ENCODE measurements at regions not wholly inside any gene's neighbourhood (a gene's known extent, or its start where the extent isn't known, plus 50 kb on each side); places are given as distances from the start of the nearest gene placed in this dataset.

- POLR2A ChIA-PET, result interaction anchor here (0.8 kb wide), 1 partner anchor 50 kb away, joined by 4 read pairs; no protein-coding TSS in a partner anchor
- Histone ChIP-seq H3K4me3 (ENCODE audit: low read depth, low read length) (no peak overlapping the region), H3K9me3 (ENCODE audit: control insufficient read depth, insufficient read depth, low read depth, low read length) (no peaks in the 10 kb centered on the region), H3K27ac (ENCODE audit: extremely low read depth, low read depth, low read length) (no peak overlapping the region), H3K4me1 (ENCODE audit: control insufficient read depth, insufficient read depth, low read length) (peaks cover 3% of the 10 kb centered on the region; the same call in 1 of the 2 replicates), H3K36me3 (ENCODE audit: control insufficient read depth in 2 of 2, insufficient read depth in 1 of 2, low read length in 2 of 2) (no peaks in the 10 kb centered on the region)
- TF ChIP-seq ZNF133 (tag by site-specific recombination; IDR thresholded peaks at IDR 0.05) (no peak), GLIS2 (tag by site-specific recombination; IDR thresholded peaks at IDR 0.05) (no peak), GFI1B (tag by site-specific recombination; IDR thresholded peaks at IDR 0.05) (no peak), ZNF214 (tag by site-specific recombination; IDR thresholded peaks at IDR 0.05; ENCODE audit: borderline replicate concordance) (no peak), PRDM1 (tag by site-specific recombination; IDR thresholded peaks at IDR 0.05) (no peak)
- CTCF ChIA-PET, result interaction anchor here (0.7 kb wide), 1 partner anchor 74 kb away, joined by 3 read pairs; no protein-coding TSS in a partner anchor
Observed at GRCh38 chr2:16103614-16104314, 163.4 kb downstream of the MYCN start.

- Histone ChIP-seq H3K36me3 (ENCODE audit: control insufficient read depth in 2 of 2, insufficient read depth in 1 of 2, low read length in 2 of 2) (no peaks in the 10 kb centered on the region), H3K4me3 (ENCODE audit: low read depth, low read length) (no peak overlapping the region), H3K9me3 (ENCODE audit: control insufficient read depth, insufficient read depth, low read depth, low read length) (no peaks in the 10 kb centered on the region), H3K4me1 (ENCODE audit: control insufficient read depth, insufficient read depth, low read length) (peaks cover 3% of the 10 kb centered on the region; the same call in 1 of the 2 replicates), H3K27ac (ENCODE audit: extremely low read depth, low read depth, low read length) (no peak overlapping the region)
- TF ChIP-seq ZFP37 (tag by site-specific recombination; IDR thresholded peaks at IDR 0.05), result no peak
- TF ChIP-seq, protein P1, sequence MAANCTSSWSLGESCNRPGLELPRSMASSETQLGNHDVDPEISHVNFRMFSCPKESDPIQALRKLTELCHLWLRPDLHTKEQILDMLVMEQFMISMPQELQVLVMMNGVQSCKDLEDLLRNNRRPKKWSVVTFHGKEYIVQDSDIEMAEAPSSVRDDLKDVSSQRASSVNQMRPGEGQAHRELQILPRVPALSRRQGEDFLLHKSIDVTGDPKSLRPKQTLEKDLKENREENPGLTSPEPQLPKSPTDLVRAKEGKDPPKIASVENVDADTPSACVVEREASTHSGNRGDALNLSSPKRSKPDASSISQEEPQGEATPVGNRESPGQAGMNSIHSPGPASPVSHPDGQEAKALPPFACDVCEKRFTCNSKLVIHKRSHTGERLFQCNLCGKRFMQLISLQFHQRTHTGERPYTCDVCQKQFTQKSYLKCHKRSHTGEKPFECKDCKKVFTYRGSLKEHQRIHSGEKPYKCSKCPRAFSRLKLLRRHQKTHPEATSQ (tag by site-specific recombination; IDR thresholded peaks at IDR 0.05), result no peak
- TF ChIP-seq ZNF544 (tag by site-specific recombination; IDR thresholded peaks at IDR 0.05), result no peak
- TF ChIP-seq, protein P2, sequence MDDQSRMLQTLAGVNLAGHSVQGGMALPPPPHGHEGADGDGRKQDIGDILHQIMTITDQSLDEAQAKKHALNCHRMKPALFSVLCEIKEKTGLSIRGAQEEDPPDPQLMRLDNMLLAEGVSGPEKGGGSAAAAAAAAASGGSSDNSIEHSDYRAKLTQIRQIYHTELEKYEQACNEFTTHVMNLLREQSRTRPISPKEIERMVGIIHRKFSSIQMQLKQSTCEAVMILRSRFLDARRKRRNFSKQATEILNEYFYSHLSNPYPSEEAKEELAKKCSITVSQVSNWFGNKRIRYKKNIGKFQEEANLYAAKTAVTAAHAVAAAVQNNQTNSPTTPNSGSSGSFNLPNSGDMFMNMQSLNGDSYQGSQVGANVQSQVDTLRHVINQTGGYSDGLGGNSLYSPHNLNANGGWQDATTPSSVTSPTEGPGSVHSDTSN (CRISPR knock-in tag; IDR thresholded peaks at IDR 0.05), result no peak
- TF ChIP-seq, protein P3, sequence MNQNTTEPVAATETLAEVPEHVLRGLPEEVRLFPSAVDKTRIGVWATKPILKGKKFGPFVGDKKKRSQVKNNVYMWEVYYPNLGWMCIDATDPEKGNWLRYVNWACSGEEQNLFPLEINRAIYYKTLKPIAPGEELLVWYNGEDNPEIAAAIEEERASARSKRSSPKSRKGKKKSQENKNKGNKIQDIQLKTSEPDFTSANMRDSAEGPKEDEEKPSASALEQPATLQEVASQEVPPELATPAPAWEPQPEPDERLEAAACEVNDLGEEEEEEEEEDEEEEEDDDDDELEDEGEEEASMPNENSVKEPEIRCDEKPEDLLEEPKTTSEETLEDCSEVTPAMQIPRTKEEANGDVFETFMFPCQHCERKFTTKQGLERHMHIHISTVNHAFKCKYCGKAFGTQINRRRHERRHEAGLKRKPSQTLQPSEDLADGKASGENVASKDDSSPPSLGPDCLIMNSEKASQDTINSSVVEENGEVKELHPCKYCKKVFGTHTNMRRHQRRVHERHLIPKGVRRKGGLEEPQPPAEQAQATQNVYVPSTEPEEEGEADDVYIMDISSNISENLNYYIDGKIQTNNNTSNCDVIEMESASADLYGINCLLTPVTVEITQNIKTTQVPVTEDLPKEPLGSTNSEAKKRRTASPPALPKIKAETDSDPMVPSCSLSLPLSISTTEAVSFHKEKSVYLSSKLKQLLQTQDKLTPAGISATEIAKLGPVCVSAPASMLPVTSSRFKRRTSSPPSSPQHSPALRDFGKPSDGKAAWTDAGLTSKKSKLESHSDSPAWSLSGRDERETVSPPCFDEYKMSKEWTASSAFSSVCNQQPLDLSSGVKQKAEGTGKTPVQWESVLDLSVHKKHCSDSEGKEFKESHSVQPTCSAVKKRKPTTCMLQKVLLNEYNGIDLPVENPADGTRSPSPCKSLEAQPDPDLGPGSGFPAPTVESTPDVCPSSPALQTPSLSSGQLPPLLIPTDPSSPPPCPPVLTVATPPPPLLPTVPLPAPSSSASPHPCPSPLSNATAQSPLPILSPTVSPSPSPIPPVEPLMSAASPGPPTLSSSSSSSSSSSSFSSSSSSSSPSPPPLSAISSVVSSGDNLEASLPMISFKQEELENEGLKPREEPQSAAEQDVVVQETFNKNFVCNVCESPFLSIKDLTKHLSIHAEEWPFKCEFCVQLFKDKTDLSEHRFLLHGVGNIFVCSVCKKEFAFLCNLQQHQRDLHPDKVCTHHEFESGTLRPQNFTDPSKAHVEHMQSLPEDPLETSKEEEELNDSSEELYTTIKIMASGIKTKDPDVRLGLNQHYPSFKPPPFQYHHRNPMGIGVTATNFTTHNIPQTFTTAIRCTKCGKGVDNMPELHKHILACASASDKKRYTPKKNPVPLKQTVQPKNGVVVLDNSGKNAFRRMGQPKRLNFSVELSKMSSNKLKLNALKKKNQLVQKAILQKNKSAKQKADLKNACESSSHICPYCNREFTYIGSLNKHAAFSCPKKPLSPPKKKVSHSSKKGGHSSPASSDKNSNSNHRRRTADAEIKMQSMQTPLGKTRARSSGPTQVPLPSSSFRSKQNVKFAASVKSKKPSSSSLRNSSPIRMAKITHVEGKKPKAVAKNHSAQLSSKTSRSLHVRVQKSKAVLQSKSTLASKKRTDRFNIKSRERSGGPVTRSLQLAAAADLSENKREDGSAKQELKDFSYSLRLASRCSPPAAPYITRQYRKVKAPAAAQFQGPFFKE (tag by site-specific recombination; IDR thresholded peaks at IDR 0.05; ENCODE audit: borderline replicate concordance), result no peak
- no peak for TF ChIP-seq ZSCAN4 (tag by site-specific recombination; IDR thresholded peaks at IDR 0.05)
- TF ChIP-seq ZNF248 (tag by site-specific recombination; IDR thresholded peaks at IDR 0.05), result no peak
- no peak for TF ChIP-seq ZNF138 (tag by site-specific recombination; IDR thresholded peaks at IDR 0.05; ENCODE audit: borderline replicate concordance)
- TF ChIP-seq GLI2 (tag by site-specific recombination; IDR thresholded peaks at IDR 0.05; ENCODE audit: borderline replicate concordance, low read depth), result no peak
- no peak for TF ChIP-seq KLF8 (tag by site-specific recombination; IDR thresholded peaks at IDR 0.05)
- TF ChIP-seq KLF9 (tag by site-specific recombination; IDR thresholded peaks at IDR 0.05; ENCODE audit: low read depth), result no peak
- no peak for TF ChIP-seq TSHZ1 (tag by site-specific recombination; IDR thresholded peaks at IDR 0.05; ENCODE audit: borderline replicate concordance)
- TF ChIP-seq ZNF404 (tag by site-specific recombination; IDR thresholded peaks at IDR 0.05), result no peak
- CTCF ChIA-PET, result no interaction called here
- POLR2A ChIA-PET, result no interaction called here
Observed at GRCh38 chr2:16102976-16103380, 162.6 kb downstream of the MYCN start.
